ENCODE measurements at regions not wholly inside any gene's neighbourhood (a gene's known extent, or its start where the extent isn't known, plus 50 kb on each side); places are given as distances from the start of the nearest gene placed in this dataset.

- 82 to 83% methylated on average over 7 of the region's 7 CpGs for WGBS, 2 donors
- intact Hi-C loops (cut with DNase I; ENCODE audit: low total_unique reads), result no loop called here
- DNase-seq, result no peak
- Histone ChIP-seq H3K36me3 (ENCODE audit: low read depth, missing control alignments) (no peaks in the 10 kb centered on the region), H3K27ac (no peak overlapping the region), H3K9me3 (no peaks in the 10 kb centered on the region), H3K4me1 (no peaks in the 10 kb centered on the region), H3K4me3 (no peak overlapping the region), H3K27me3 (no peaks in the 10 kb centered on the region)
- TF ChIP-seq CTCF (IDR thresholded peaks at IDR 0.05), result no peak
These were observed 242.5 kb upstream of the HABP2 start for GRCh38 chr10:113310347-113310746.

- H3K27ac ChIP-seq, result no peak overlapping the region
- no peaks in the 10 kb centered on the region for H3K36me3 ChIP-seq (ENCODE audit: low read depth, missing control alignments)
- intact Hi-C loops (cut with DNase I; ENCODE audit: low total_unique reads), result no loop called here
- no peaks in the 10 kb centered on the region for H3K9me3 ChIP-seq
- no peaks in the 10 kb centered on the region for H3K27me3 ChIP-seq
- H3K4me1 ChIP-seq, result no peaks in the 10 kb centered on the region
- H3K4me3 ChIP-seq, result no peak overlapping the region
- 94 to 96% methylated on average over 5 of the region's 5 CpGs for WGBS, 2 donors
- DNase-seq, result no peak
- no peak for TF ChIP-seq POLR2A (IDR thresholded peaks at IDR 0.05)
- no peak for TF ChIP-seq CTCF (IDR thresholded peaks at IDR 0.05)
These were observed 239.7 kb upstream of the HABP2 start for GRCh38 chr10:113313048-113313602.

- no peak overlapping the region for H3K27ac ChIP-seq
- 80 to 87% methylated on average over 4 of the region's 4 CpGs for WGBS, 2 donors
- intact Hi-C loops (cut with DNase I; ENCODE audit: low total_unique reads), result no loop called here
- TF ChIP-seq CTCF (IDR thresholded peaks at IDR 0.05) (no peak), POLR2A (IDR thresholded peaks at IDR 0.05) (no peak)
- H3K27me3 ChIP-seq, result no peaks in the 10 kb centered on the region
- no peak overlapping the region for H3K4me3 ChIP-seq
- no peak for DNase-seq
- no peaks in the 10 kb centered on the region for H3K4me1 ChIP-seq
- H3K9me3 ChIP-seq, result no peaks in the 10 kb centered on the region
- no peaks in the 10 kb centered on the region for H3K36me3 ChIP-seq (ENCODE audit: low read depth, missing control alignments)
These were observed 239.1 kb upstream of the HABP2 start for GRCh38 chr10:113313722-113314121.

- WGBS, 2 donors, result 90 to 91% methylated on average over 4 of the region's 4 CpGs
- no peak for TF ChIP-seq CTCF (IDR thresholded peaks at IDR 0.05)
- no peak for TF ChIP-seq POLR2A (IDR thresholded peaks at IDR 0.05)
- DNase-seq, result no peak
- H3K27me3 ChIP-seq, result no peaks in the 10 kb centered on the region
- intact Hi-C loops (cut with DNase I; ENCODE audit: low total_unique reads), result no loop called here
- H3K4me3 ChIP-seq, result no peak overlapping the region
- H3K4me1 ChIP-seq, result no peaks in the 10 kb centered on the region
- no peaks in the 10 kb centered on the region for H3K9me3 ChIP-seq
- no peaks in the 10 kb centered on the region for H3K36me3 ChIP-seq (ENCODE audit: low read depth, missing control alignments)
- no peak overlapping the region for H3K27ac ChIP-seq
These were observed 236.3 kb upstream of the HABP2 start for GRCh38 chr10:113316506-113316905.

GRCh38 chr10:113317489-113317888 is 235.4 kb upstream of the HABP2 start:
- Histone ChIP-seq H3K9me3 (no peaks in the 10 kb centered on the region), H3K36me3 (ENCODE audit: low read depth, missing control alignments) (no peaks in the 10 kb centered on the region), H3K27me3 (no peaks in the 10 kb centered on the region), H3K4me3 (no peak overlapping the region), H3K27ac (no peak overlapping the region), H3K4me1 (no peaks in the 10 kb centered on the region)
- no peak for DNase-seq
- intact Hi-C loops (cut with DNase I; ENCODE audit: low total_unique reads), result no loop called here
- 54 to 81% methylated on average over 7 to 10 of the region's 10 CpGs for WGBS, 2 donors
- TF ChIP-seq POLR2A (IDR thresholded peaks at IDR 0.05) (no peak), CTCF (IDR thresholded peaks at IDR 0.05) (no peak)
